Type B pancreatic cell (in vitro differentiated cells): ENCODE measurements at regions not wholly inside any gene's neighbourhood (a gene's known extent, or its start where the extent isn't known, plus 50 kb on each side); places are given as distances from the start of the nearest gene placed in this dataset.
"Not testable (repeated sequence)": the region's sequence is repeated elsewhere in the genome, so short reads cannot be mapped to it uniquely, and the experiment has no call there.

Experiments used
- DNase-seq: peaks from one replicate; pipeline ENCODE4 v3.0.0; 2021; ENCODE audit warnings: mixed read lengths; ENCODE audit not compliant: unreplicated experiment; ENCODE audit errors: extremely low spot score
- H3K27ac Mint-ChIP-seq: 2 replicates; pipeline ENCODE4 v1.8.0; 2021; ENCODE audit warnings: mild to moderate bottlenecking, mixed read lengths
- H3K27me3 Mint-ChIP-seq: 2 replicates; pipeline ENCODE4 v1.8.0; 2021; ENCODE audit warnings: mixed read lengths
- H3K36me3 Mint-ChIP-seq: 2 replicates; pipeline ENCODE4 v1.8.0; 2021; ENCODE audit warnings: mixed read lengths
- H3K4me1 Mint-ChIP-seq: one replicate; pipeline ENCODE4 v1.8.0; 2021; ENCODE audit warnings: mixed read lengths; ENCODE audit not compliant: unreplicated experiment
- H3K4me3 Mint-ChIP-seq: 2 replicates; pipeline ENCODE4 v1.8.0; 2021; ENCODE audit warnings: mild to moderate bottlenecking, mixed read lengths
- H3K9me3 Mint-ChIP-seq: 2 replicates; pipeline ENCODE4 v1.8.0; 2021; ENCODE audit warnings: mixed read lengths
- CTCF ChIP-seq: fragments of 200-600 bp; sonication (generic); conservative IDR thresholded peaks from 2 replicates; pipeline ENCODE4 v1.5.0; 2021; ENCODE audit warnings: antibody characterized with exemption, mild to moderate bottlenecking

DNA sequence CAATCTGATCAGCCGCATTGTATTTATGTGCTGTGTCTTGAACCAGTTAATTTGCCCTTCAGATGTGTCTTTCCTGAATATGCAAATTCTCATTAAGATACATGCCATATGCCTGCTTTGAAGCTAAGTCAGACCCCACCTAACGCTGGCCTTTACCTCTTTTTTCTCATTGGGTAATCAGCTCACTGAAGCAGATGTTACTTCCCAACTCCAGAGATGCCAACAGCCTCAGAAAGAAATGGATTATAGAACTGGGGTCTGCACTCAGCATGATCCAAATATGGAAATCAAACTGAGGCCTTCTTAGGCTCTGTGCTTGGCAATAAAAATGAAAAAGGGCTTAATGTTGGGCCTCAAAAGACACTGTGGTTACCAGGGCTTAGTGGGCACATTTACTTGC is 113.9 kb downstream of the FZD1 start:
- Mint-ChIP-seq H3K4me1 (no peaks in the 10 kb centered on the region), H3K9me3 (peaks cover 4% of the 10 kb centered on the region), H3K36me3 (no peaks in the 10 kb centered on the region), H3K4me3 (no peak overlapping the region), H3K27ac (no peak overlapping the region), H3K27me3 (no peaks in the 10 kb centered on the region)
- TF ChIP-seq CTCF, result no peak
- DNase-seq, result no peak

- no peak for TF ChIP-seq CTCF
- Mint-ChIP-seq H3K4me3 (no peak overlapping the region), H3K36me3 (no peaks in the 10 kb centered on the region), H3K4me1 (no peaks in the 10 kb centered on the region), H3K27ac (no peak overlapping the region), H3K27me3 (no peaks in the 10 kb centered on the region), H3K9me3 (peaks cover 4% of the 10 kb centered on the region)
- DNase-seq, result no peak
Measured at GRCh38 chr7:91379236-91379635, 115.0 kb downstream of the FZD1 start.

GRCh38 chr7:91379991-91380390 is 115.8 kb downstream of the FZD1 start:
- H3K36me3 Mint-ChIP-seq, result no peaks in the 10 kb centered on the region
- no peak for TF ChIP-seq CTCF
- no peak overlapping the region for H3K4me3 Mint-ChIP-seq
- no peak overlapping the region for H3K27ac Mint-ChIP-seq
- DNase-seq, result no peak
- no peaks in the 10 kb centered on the region for H3K27me3 Mint-ChIP-seq
- H3K9me3 Mint-ChIP-seq, result peaks cover 4% of the 10 kb centered on the region
- H3K4me1 Mint-ChIP-seq, result no peaks in the 10 kb centered on the region

DNA sequence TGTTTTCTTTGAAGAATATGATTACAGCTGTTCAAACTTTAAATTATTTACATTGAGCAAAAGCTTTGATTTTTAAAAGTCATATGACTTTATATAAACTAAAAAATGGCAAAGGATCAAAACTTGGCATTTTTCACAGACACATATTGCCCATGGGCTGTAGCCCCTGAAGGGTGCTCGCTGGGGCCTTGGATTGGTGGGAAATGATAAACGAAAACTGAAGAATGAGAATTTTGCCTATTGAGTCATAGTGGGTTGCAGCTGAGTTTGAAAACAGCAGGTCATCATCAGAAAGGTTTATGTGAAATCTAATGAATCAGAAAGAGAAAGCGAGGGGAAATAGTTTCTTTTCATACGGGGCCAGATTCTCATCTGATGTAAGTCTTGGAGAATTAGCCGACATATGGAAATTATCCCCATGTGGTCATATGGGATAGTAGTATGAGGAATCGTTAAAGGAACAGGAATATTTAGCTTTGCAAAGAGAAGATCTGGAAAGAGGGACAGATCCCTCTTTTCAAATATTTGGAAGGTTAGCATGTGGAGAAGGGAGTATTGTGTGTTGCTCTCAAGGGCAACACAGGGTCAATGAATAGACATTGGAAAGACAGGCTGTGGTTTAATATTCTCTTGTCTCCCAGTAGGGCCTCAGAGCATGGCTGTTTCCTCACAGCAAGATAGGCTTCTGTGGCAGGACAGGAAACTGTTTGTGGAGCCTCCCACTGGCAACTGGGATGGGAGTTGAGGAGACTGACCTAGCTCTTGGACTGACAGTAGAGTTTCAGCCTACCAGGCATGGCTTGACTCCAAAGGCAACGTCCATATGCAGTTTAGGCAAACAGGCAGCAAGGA is 119.0 kb downstream of the FZD1 start:
- no peak for DNase-seq
- Mint-ChIP-seq H3K9me3 (no peaks in the 10 kb centered on the region), H3K4me3 (no peak overlapping the region), H3K36me3 (no peaks in the 10 kb centered on the region), H3K4me1 (no peaks in the 10 kb centered on the region), H3K27me3 (no peaks in the 10 kb centered on the region), H3K27ac (no peak overlapping the region)
- no peak for TF ChIP-seq CTCF

DNA sequence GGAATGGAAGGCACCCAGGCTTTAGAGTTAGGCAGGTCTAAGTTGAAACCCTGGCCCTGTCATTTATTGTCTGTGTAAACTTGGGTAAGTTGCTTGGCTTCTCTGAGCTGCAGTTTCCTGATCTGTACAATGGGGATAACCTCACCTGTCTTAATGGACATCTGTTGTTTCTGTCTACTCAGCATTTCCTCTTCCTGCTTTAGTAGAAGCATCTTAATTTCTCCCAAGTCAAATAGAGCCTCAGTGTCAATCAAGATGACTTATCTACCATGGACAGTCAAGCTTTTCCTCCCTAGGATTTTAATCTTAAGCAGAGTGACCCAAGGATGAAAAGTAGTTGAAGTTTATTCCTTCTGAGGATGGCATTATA is 119.7 kb downstream of the FZD1 start:
- Mint-ChIP-seq H3K9me3 (no peaks in the 10 kb centered on the region), H3K27ac (no peak overlapping the region), H3K27me3 (no peaks in the 10 kb centered on the region), H3K36me3 (no peaks in the 10 kb centered on the region), H3K4me1 (no peaks in the 10 kb centered on the region), H3K4me3 (no peak overlapping the region)
- no peak for DNase-seq
- no peak for TF ChIP-seq CTCF

- not testable (repeated sequence) for H3K4me1 Mint-ChIP-seq, H3K9me3 Mint-ChIP-seq, H3K27me3 Mint-ChIP-seq, DNase-seq, H3K36me3 Mint-ChIP-seq
- peak overlapping the region; percentile 77 for H3K4me3 Mint-ChIP-seq
- peak overlapping the region; percentile 75 for H3K27ac Mint-ChIP-seq
Measured at GRCh38 chr7:91394757-91395156, 130.5 kb downstream of the FZD1 start.

GRCh38 chr7:91395313-91395712 is 131.1 kb downstream of the FZD1 start:
- peak overlapping the region; percentile 75 for H3K27ac Mint-ChIP-seq
- not testable (repeated sequence) for H3K9me3 Mint-ChIP-seq, H3K36me3 Mint-ChIP-seq, DNase-seq, H3K4me1 Mint-ChIP-seq, H3K27me3 Mint-ChIP-seq
- peak overlapping the region; percentile 77 for H3K4me3 Mint-ChIP-seq
